Epithelial cell of proximal tubule (primary cell): ENCODE measurements at regions not wholly inside any gene's neighbourhood (a gene's known extent, or its start where the extent isn't known, plus 50 kb on each side); places are given as distances from the start of the nearest gene placed in this dataset.
A peak's percentile ranks its signal among the peaks of the same experiment; 100 is the strongest.

Experiments used
- DNase-seq: peaks from one replicate; pipeline ENCODE4 v3.0.0-alpha.2; 2011; ENCODE audit warnings: low read depth
- H3K4me3 ChIP-seq: 2 replicates; pipeline ENCODE4 v1.5.1; 2011; ENCODE audit warnings: low read depth, mild to moderate bottlenecking, low read length
- CTCF ChIP-seq: conservative IDR thresholded peaks from 2 replicates; pipeline ENCODE4 v1.5.1; 2012; ENCODE audit warnings: low read depth, mild to moderate bottlenecking, low read length

- no peak overlapping the region for H3K4me3 ChIP-seq
- no peak for DNase-seq
- TF ChIP-seq CTCF, result no peak
These were observed 79.5 kb upstream of the SLC27A6 start for GRCh38 chr5:128885649-128886255.

GRCh38 chr5:128895122-128895521 is 70.2 kb upstream of the SLC27A6 start:
- DNase-seq, result no peak
- no peak overlapping the region for H3K4me3 ChIP-seq
- no peak for TF ChIP-seq CTCF

GRCh38 chr5:128896675-128897074 is 68.6 kb upstream of the SLC27A6 start:
- no peak for TF ChIP-seq CTCF
- H3K4me3 ChIP-seq, result no peak overlapping the region
- DNase-seq, result no peak

GRCh38 chr5:128903550-128903949 is 61.7 kb upstream of the SLC27A6 start:
- no peak overlapping the region for H3K4me3 ChIP-seq
- no peak for DNase-seq
- no peak for TF ChIP-seq CTCF

GRCh38 chr5:128904805-128905567 is 60.3 kb upstream of the SLC27A6 start:
- TF ChIP-seq CTCF, result no peak
- DNase-seq, result no peak
- H3K4me3 ChIP-seq, result no peak overlapping the region

GRCh38 chr5:128905568-128906110 is 59.6 kb upstream of the SLC27A6 start:
- peak; percentile 80 for TF ChIP-seq CTCF
- peak; percentile 10 for DNase-seq
- no peak overlapping the region for H3K4me3 ChIP-seq
